Osteoblast (primary cell): ENCODE measurements at regions not wholly inside any gene's neighbourhood (a gene's known extent, or its start where the extent isn't known, plus 50 kb on each side); places are given as distances from the start of the nearest gene placed in this dataset.

ENCODE experiments used
- DNase-seq: peaks from one replicate; pipeline ENCODE4 v3.0.0; 2011; ENCODE audit warnings: low spot score, mixed read lengths; ENCODE audit not compliant: insufficient read length; ENCODE audit errors: missing footprints
- H2AFZ ChIP-seq: 2 replicates; pipeline ENCODE4 v1.6.0; 2011; ENCODE audit warnings: mild to moderate bottlenecking, low read length
- H3K27ac ChIP-seq: 2 replicates; pipeline ENCODE4 v1.5.1; 2011; ENCODE audit warnings: mild to moderate bottlenecking, low read depth, low read length, moderate library complexity
- H3K27me3 ChIP-seq: 2 replicates; pipeline ENCODE4 v1.6.0; 2012; ENCODE audit warnings: mild to moderate bottlenecking, control low read depth, inconsistent platforms, low read length, moderate library complexity; ENCODE audit not compliant: insufficient read depth
- H3K36me3 ChIP-seq: 2 replicates; pipeline ENCODE4 v1.5.1; 2011; ENCODE audit warnings: mild to moderate bottlenecking, low read length, control low read depth, moderate library complexity; ENCODE audit not compliant: insufficient read depth
- H3K4me1 ChIP-seq: 2 replicates; pipeline ENCODE4 v1.5.1; 2011; ENCODE audit warnings: mild to moderate bottlenecking, low read length, control low read depth, moderate library complexity; ENCODE audit not compliant: insufficient read depth
- H3K4me2 ChIP-seq: 2 replicates; pipeline ENCODE4 v1.6.0; 2011; ENCODE audit warnings: mild to moderate bottlenecking, low read length; ENCODE audit not compliant: insufficient read depth
- H3K4me3 ChIP-seq: fragments of 200-600 bp; sonication (generic); 3 replicates; pipeline ENCODE4 v1.5.1; 2012; ENCODE audit warnings: mild to moderate bottlenecking, low read length, inconsistent platforms; ENCODE audit not compliant: insufficient read depth
- H3K79me2 ChIP-seq: 2 replicates; pipeline ENCODE4 v1.6.0; 2012; ENCODE audit warnings: mild to moderate bottlenecking, low read length, control low read depth, inconsistent platforms; ENCODE audit not compliant: insufficient read depth
- H3K9me3 ChIP-seq: 2 replicates; pipeline ENCODE4 v1.5.1; 2011; ENCODE audit warnings: low read depth, low read length, control low read depth
- H4K20me1 ChIP-seq: 2 replicates; pipeline ENCODE4 v1.6.0; 2012; ENCODE audit warnings: mild to moderate bottlenecking, low read length, control low read depth; ENCODE audit not compliant: insufficient read depth
- TF ChIP-seq, protein P1 (sequence below): IDR thresholded peaks from 2 replicates; pipeline ENCODE4 v1.5.1; 2011; ENCODE audit warnings: mild to moderate bottlenecking, low read depth, low read length, moderate library complexity; ENCODE audit errors: extremely low read depth

DNA sequence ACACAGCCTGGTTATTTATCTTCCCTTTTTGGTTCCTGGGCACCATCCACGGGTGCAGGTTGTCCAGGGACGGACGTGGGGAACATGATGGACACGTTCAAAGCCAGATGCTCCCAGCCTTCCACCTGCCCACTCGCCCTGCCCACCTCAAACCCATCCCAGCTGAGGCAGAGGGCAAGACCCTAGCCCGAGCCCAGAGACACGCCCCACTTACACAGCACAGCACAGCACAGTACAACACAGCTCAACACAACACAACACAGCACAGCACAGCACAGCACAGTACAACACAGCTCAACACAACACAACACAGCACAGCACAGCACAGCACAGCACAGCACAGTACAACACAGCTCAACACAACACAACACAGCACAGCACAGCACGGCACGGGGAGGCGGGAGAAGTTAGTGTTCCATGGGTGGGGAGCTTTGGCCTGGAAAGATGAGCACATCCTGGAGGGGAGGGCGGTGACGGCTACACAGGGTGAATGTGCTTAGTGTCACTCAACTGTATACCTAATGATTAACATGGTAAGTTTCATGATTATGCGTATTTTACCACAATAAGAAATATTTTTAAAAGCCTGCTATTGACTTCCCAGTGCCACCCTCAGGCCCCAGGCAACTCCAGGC lies 1507.5 kb downstream of the BRD1 start:
- DNase-seq: peak; percentile 46
- no peaks in the 10 kb centered on the region for H3K4me1 ChIP-seq
- TF ChIP-seq, protein P1, sequence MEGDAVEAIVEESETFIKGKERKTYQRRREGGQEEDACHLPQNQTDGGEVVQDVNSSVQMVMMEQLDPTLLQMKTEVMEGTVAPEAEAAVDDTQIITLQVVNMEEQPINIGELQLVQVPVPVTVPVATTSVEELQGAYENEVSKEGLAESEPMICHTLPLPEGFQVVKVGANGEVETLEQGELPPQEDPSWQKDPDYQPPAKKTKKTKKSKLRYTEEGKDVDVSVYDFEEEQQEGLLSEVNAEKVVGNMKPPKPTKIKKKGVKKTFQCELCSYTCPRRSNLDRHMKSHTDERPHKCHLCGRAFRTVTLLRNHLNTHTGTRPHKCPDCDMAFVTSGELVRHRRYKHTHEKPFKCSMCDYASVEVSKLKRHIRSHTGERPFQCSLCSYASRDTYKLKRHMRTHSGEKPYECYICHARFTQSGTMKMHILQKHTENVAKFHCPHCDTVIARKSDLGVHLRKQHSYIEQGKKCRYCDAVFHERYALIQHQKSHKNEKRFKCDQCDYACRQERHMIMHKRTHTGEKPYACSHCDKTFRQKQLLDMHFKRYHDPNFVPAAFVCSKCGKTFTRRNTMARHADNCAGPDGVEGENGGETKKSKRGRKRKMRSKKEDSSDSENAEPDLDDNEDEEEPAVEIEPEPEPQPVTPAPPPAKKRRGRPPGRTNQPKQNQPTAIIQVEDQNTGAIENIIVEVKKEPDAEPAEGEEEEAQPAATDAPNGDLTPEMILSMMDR: no peak
- no peaks in the 10 kb centered on the region for H3K79me2 ChIP-seq
- H3K4me3 ChIP-seq: no peak overlapping the region
- H3K9me3 ChIP-seq: peaks cover 3% of the 10 kb centered on the region
- no peaks in the 10 kb centered on the region for H3K27me3 ChIP-seq
- H2AFZ ChIP-seq: no peak overlapping the region
- H3K36me3 ChIP-seq: no peaks in the 10 kb centered on the region
- H3K27ac ChIP-seq: no peak overlapping the region
- H4K20me1 ChIP-seq: no peaks in the 10 kb centered on the region
- no peak overlapping the region for H3K4me2 ChIP-seq

DNA sequence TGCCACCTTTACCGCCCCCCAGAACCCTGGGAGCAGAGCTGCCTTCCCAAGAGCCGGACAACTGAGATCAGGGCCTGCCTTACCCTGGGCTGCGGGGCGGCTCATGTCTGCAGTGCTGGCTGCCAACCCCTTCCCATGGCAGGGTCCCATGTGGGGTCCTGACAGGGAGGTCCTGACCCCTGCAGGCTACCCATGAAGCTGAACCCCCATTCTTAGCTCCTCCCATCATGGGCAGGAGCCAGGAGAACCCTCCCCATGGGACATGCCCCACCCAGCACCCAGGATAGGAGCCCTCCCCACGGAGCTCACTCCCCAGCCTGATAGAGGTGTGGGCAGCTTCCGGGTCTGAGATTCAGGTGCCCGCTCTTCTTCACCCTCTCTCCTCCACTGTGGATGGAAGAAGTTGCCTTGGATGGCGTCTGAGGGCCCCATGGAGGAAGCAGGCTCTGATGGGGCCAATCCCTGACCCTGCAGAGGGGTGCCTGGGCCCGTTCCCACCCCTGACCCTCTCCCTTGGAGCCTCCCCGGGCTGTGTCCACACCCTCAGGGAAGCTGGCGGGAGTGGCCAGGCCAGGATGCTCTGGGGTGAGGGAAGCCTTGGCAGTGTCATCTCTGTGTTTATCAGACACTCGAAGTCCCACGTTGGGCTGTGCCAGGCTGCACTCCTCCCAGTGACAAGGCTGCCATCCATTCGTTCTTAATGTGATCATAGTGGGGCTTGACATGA lies 1508.2 kb downstream of the BRD1 start:
- Histone ChIP-seq H3K4me3 (no peak overlapping the region), H3K27me3 (no peaks in the 10 kb centered on the region), H3K36me3 (no peaks in the 10 kb centered on the region), H4K20me1 (no peaks in the 10 kb centered on the region), H3K79me2 (no peaks in the 10 kb centered on the region), H3K27ac (no peak overlapping the region), H3K9me3 (peaks cover 3% of the 10 kb centered on the region), H2AFZ (no peak overlapping the region), H3K4me2 (no peak overlapping the region), H3K4me1 (no peaks in the 10 kb centered on the region)
- TF ChIP-seq, protein P1: no peak
- peak; percentile 44 for DNase-seq

DNA sequence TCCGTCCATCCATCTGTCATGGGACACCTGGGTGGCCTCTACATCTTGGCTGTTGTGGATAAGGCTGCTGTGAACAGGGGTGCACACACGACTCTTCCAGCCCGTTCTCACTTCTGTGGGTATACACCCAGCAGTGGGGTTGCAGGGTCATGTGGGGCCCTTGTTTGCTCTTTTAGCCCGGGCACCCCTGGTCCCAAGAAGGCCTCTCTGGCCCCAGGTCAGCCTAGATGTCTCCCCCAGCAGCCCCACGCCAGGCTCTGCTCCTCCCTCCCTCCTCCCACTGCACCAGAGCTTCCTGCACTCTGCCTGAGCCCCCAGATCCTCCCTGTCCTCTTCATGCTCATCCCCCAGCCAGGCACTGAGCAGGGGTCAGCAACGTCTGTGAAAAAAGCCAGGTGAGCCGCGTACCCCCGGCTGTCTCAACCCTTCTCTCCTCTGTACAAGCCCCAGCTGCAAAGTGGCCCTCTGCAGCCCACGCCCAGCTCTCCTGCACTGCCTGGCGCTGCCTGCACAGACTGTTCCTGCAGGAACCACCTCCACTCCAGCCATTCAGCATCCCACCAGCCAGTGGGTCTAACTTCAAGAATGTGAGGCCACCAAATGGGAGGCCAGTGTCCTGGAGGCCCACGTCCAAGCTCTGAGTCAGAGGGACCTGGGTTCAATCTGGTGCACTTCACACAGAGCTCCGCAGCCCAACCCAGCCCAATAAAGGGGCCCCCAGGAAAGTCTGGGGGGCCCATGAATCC lies 1508.9 kb downstream of the BRD1 start:
- DNase-seq: peak; percentile 23
- H3K4me3 ChIP-seq: no peak overlapping the region
- no peak overlapping the region for H3K4me2 ChIP-seq
- no peaks in the 10 kb centered on the region for H3K79me2 ChIP-seq
- H3K27me3 ChIP-seq: no peaks in the 10 kb centered on the region
- no peak overlapping the region for H2AFZ ChIP-seq
- TF ChIP-seq, protein P1: no peak
- H3K36me3 ChIP-seq: no peaks in the 10 kb centered on the region
- peaks cover 2% of the 10 kb centered on the region for H3K9me3 ChIP-seq
- no peaks in the 10 kb centered on the region for H4K20me1 ChIP-seq
- no peaks in the 10 kb centered on the region for H3K4me1 ChIP-seq
- H3K27ac ChIP-seq: no peak overlapping the region

DNA sequence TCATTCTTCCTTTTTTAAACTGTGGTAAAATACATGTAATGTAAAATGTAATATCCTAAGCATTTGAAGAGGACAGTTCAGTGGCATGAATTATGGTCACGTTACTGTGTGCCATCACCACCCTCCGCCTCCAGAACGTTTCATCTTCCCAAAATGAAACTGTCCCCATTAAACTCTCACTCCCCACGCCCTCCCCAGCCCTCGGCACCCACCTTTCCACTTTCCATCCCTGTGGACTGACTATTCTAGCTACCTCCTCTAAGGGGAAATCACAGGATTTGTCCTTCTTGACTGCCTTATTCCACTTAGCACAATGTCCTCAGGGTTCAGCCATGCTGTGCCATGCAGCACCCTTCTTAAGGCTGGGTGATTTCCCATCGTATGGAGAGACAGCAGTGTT lies 1509.5 kb downstream of the BRD1 start:
- Histone ChIP-seq H3K4me3 (no peak overlapping the region), H3K4me2 (no peak overlapping the region), H4K20me1 (no peaks in the 10 kb centered on the region), H3K9me3 (no peaks in the 10 kb centered on the region), H3K79me2 (no peaks in the 10 kb centered on the region), H3K27ac (no peak overlapping the region), H2AFZ (no peak overlapping the region), H3K4me1 (no peaks in the 10 kb centered on the region), H3K27me3 (no peaks in the 10 kb centered on the region), H3K36me3 (no peaks in the 10 kb centered on the region)
- TF ChIP-seq, protein P1: no peak
- no peak for DNase-seq
